Tongue (tissue), 1 donor: ENCODE measurements at regions not wholly inside any gene's neighbourhood (a gene's known extent, or its start where the extent isn't known, plus 50 kb on each side); places are given as distances from the start of the nearest gene placed in this dataset.
A peak's percentile ranks its signal among the peaks of the same experiment; 100 is the strongest.
"Not testable (repeated sequence)": the region's sequence is repeated elsewhere in the genome, so short reads cannot be mapped to it uniquely, and the experiment has no call there.

ENCODE experiments used
- DNase-seq: peaks from one replicate; pipeline ENCODE4 v3.0.0-alpha.2; 2015

GRCh38 chr6:113050010-113050858 is 703.1 kb downstream of the RFPL4B start:
- peak; percentile 81 for DNase-seq

DNA sequence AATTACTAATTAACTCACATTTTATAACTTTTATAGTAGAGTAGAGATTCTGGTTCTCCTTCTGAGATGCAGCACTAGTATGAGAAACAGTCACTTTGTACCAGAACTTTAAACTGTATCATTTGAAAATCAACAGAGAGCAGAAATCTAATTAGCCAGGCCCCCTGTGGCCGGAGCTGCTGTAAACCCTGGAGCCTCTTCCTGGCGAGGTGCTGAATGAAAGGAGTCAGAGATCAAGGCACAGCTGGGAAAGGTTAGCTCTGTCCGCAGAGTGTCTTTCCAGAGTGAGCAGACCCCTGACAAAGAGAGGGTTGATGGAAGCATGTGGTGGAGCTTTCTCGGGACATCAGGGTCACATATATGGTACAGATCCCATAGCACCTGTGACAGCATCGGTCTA is 703.8 kb downstream of the RFPL4B start:
- peak; percentile 62 for DNase-seq

- DNase-seq: no peak
Observed at GRCh38 chr6:113052506-113052905, 705.4 kb downstream of the RFPL4B start.

- peak; percentile 73 for DNase-seq
Observed at GRCh38 chr6:113055061-113055460, 707.9 kb downstream of the RFPL4B start.

GRCh38 chr6:113055998-113056397 is 708.9 kb downstream of the RFPL4B start:
- DNase-seq: no peak

GRCh38 chr6:113057567-113058053 is 710.5 kb downstream of the RFPL4B start:
- no peak for DNase-seq

DNA sequence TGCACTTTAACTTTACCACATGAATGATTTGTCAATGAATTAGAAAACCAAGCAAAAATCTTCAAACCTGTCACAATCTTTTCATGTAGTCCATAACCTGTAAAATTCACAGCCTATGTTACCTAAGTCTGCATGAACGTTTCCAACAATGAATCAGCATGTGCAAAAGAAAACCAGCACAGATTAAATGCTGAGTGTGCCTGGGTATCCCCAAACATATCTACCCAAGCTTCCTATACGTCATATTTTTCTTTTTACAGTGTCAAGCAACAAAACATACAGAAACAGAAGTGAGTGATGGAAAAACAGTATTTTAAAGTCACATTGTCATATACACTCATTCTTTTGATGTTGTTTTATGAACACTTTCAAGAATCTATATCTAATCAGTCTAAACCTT is 713.5 kb downstream of the RFPL4B start:
- no peak for DNase-seq

DNA sequence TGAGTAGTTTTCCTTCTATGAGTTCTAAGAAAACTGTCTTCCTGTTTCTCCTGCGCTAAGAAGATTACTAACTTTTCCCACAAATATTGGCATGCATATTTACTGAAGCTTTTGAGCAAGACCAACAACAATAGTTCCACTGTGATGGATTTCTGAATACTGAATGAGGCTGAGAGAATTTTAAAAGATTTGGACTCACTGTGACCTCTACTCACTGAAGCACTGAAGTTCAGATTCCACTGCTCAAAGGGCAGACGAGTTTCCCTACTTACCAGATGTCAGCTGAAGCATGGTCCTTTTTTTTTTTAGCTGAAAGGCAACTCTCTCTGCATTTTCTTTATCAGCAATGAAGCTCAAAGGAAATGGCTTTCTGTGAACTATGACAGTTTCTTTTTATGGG is 718.5 kb downstream of the RFPL4B start:
- DNase-seq: peak; percentile 61

GRCh38 chr6:113067612-113068275 is 720.6 kb downstream of the RFPL4B start:
- DNase-seq: no peak

DNA sequence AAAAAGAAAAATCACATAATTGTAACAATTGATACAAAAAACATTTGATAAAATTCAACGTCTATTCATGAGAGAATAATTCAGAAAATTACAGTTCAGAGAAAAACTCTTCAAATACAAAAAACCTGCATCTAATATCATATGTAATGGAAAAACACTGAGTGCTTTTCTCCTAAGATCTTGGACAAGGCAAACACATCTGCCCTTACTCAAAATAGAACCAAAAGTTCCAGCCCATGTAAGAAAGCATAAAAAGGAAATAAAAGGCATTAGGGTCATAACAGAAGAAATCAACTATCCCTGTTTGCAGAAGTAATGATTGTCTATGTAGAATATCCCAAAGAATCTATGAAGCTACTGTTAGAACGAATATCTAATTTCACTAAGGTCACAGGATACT is 721.4 kb downstream of the RFPL4B start:
- DNase-seq: peak; percentile 31

DNA sequence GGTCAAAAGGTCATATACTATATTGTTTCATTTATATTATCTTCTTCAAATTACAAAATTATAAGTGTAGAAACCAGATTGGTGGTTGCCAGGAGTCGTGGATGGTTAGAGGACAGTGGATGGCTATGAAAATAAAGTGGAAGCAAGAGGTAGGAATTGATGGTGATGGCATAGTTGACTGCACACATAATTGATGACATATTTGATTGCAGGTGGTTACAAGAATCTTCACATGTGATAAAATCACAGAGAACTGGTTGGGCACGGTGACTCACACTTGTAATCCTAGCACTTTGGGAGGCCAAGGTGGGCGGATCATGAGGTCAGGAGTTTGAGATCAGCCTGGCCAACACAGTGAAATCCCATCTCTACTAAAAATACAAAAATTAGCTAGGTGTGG is 723.6 kb downstream of the RFPL4B start:
- DNase-seq: not testable (repeated sequence)

DNA sequence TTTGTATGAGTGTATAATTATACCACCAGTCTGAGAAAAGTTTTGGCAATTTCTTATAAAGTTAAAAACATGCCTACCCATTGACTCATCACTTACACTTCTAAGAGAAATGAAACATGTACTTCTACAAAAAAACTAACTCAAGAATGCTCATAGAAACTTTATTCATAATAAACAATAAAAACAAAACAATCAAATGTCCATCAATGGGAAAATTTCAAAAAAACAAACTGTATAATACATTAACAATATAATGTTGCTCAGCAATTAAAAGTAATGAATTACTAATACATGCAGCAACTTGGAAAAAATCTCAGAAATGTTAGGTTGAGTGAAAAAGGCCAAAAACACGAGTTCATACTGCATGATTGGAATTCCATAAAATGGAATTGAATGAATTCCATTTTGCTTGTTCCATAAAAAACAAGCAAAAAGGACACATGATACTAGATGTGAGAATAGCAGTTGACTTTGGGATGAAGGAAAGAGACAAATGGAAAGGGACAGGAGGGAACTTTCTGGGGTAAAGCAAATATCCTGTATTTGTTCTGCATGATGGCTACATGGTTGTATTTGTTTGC is 726.6 kb downstream of the RFPL4B start:
- no peak for DNase-seq

DNA sequence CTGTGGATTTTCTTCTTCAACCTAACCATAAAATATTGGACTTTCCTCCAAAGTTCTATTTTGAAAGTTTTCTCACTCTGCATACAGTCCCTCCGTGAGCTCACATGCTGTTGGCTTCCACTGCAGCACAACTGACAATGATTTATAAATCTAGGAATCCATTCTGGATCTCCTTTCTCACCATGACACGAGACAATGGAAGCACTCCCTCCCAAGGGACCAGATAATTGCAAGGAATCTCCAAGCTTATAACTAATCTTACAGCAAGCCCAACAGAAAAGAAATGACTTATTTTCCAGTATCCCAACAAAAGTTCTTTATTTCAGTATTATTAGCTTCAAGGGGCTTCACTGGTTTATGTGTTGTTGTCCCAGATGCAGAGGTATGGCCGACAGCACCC is 729.0 kb downstream of the RFPL4B start:
- no peak for DNase-seq

DNA sequence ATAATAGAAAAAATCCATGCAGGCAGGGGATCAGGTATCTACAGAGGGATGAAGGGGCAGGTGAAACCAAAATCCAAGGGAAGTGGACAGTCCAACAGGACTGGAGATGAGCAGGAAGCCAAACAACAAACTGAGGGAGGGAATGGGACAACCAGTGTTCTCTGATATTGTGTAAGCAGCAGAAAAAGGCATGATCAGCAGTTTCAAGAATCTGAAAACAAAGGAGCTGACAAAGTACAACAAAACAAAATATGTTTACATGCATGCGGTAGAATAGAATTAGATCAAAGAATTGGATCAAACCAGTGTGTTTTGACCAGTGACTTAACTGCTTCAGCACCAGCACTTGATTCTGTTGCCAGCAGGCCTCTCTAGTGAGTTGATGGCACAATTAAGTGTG is 729.7 kb downstream of the RFPL4B start:
- DNase-seq: no peak

DNA sequence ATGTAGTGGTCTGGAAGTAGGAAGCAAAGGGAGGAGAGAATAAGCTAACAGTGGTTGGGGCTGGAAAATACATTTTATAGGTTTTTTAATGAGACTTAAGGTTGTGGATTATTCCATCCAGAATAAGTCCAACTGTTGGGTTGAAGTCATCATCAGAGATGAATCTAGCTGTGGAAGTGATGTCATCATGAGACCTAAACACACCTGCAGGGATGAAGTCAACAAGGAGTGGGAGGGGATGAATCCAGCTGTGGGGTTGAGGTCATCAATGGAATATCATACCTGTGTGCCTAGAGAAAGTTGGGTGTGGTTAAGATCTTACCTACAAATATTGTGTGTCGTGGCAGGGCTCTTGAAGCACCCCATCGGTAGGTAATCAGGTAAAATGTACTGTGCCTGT is 730.7 kb downstream of the RFPL4B start:
- no peak for DNase-seq

GRCh38 chr6:113078791-113079190 is 731.7 kb downstream of the RFPL4B start:
- no peak for DNase-seq

DNA sequence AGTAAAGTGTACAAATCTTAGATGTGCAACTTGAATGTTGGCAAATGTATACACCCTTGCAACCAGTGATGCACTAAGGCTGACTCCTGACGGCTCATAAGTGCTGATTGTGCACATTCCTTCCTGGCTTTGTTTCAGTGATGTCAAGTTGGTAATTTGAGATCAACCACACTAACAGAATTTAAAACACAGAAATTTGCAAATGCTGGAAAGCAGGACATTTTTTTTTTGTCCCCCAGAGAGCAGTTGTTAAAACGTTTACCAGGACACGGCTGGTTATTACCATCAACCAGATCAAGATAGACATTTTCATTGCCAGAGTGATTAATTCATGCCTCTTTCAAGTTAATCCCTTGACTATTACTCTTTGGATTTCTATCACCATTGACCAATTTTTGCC is 735.6 kb downstream of the RFPL4B start:
- DNase-seq: peak; percentile 26

GRCh38 chr6:113083947-113084346 is 736.8 kb downstream of the RFPL4B start:
- no peak for DNase-seq

GRCh38 chr6:113089056-113089455 is 741.9 kb downstream of the RFPL4B start:
- no peak for DNase-seq

DNA sequence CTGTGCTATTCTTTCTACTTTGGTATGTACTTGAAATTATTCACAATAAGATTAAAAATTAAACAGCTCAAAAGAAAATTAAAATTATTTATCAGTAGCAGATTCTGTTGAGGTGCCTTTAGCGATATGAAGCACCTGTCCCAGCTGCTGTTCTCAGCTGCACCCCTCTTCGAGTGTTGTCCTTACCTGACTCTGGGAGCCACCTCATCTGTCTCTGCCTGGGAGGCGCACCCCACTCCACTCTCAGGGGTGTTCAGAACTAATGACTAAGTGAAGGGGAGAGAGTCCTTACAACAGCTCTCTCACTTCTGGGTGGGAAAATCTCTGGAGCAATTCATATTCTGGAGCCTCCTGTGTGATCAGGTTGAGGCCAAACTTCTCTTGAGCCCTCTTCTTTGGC is 745.7 kb downstream of the RFPL4B start:
- DNase-seq: no peak

GRCh38 chr6:113094779-113095178 is 747.6 kb downstream of the RFPL4B start:
- no peak for DNase-seq

DNA sequence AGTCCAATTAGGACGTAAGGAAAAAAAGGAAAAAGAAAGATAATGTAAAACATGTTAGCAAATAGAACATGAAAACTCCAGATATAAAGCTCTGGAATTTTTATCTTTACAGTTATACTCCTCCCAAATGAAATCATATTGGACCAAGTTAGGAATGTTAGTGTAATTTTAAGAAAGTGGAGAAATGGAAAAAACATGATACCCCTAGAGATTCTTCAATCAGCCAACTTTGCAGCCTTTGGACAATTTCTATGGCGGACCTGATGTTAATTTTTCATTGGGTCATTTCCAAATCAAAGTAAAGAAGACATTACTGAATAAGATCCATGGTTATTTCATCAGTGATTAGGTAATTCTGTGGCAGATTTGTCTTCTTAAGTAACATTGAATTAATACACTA is 748.7 kb downstream of the RFPL4B start:
- DNase-seq: peak; percentile 39

DNA sequence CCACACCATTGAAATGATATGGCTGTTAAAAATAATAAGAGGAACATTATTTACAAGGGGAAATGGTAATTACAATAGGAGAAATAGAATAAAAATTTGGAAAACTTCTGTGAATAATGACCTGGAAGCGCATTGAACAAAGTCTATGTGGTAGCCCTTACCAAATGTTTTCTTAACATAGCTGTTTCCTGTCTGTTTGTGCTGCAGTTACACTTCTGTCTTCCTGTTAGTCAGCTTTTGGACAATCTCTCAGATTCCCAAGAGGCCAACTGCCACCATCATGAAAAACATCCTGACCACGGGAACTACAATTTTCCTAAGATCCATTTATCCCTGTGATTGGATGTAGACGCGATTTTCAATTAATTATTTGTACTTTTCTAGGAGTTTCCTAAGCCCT is 754.4 kb upstream of the MARCKS start:
- DNase-seq: no peak
